ENCODE measurements at regions not wholly inside any gene's neighbourhood (a gene's known extent, or its start where the extent isn't known, plus 50 kb on each side); places are given as distances from the start of the nearest gene placed in this dataset.

DNA sequence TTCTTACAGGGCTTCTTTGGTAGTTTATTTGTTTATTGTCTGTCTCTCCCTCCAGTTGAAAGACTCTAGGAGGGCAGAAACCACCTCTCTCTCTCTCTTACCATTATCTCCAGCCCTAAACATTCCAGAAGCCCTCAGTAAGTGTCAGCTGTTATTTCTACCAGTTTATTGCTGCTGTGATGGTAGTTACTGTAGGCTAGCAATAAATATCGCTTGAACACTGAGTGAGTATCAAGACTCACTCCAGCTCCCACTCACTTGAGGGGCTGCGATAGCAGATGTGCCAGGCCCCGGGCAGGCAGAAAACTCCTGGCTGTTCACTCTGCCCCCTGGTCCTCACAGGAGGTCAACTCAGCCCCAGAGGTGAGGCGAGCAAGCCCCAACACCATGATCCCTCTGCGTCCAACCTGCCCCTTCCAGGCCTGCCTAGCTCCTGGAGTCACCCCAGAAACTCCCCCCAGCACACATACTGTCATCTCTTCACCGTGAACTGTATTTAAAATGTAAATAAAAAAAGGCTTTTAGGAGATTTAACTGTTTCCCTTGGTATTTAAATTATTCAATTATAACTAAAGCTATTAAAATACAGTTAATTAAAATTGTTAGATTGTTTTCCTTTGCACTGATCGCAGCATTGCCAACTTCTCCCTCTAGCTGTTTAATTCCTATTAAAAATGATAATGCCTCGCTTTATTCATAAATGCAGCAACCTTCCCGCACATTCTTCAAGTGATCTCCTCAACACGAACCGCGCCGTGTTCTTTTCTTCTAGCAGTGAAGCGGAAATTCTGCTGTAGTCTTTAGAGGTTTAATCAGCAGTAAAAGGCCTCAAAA is 321.1 kb upstream of the ZMIZ1 start:
- intact Hi-C loops (cut with micrococcal nuclease), result no loop called here
- no peaks in the 10 kb centered on the region for H3K9me2 ChIP-seq (replicated peaks; ENCODE audit: low read length)

DNA sequence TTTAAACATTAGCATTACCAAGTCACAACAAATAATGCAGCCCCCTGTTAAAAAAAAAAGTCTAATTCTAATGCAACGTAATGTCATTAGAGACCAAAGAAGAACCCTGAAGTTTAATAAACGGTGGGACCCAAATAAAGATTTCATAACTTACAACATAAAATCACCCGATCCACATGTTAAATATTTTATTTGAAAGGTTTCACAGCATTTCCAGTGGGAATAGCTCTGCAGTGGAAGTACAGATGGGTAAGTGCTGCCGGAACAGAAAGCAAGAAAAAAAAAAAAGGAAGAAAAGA is 320.6 kb upstream of the ZMIZ1 start:
- no peaks in the 10 kb centered on the region for H3K9me3 ChIP-seq (ENCODE audit: low read length)
- H3K36me3 ChIP-seq (ENCODE audit: low read depth, low read length), result no peaks in the 10 kb centered on the region
- H3K27ac ChIP-seq (ENCODE audit: low read length), result no peak overlapping the region
- no peaks in the 10 kb centered on the region for H3K4me1 ChIP-seq (ENCODE audit: insufficient read depth, low read length)
- H4K20me1 ChIP-seq (ENCODE audit: low read length), result no peaks in the 10 kb centered on the region
- no peak overlapping the region for H3K4me2 ChIP-seq (ENCODE audit: low read length)
- no peaks in the 10 kb centered on the region for H3K79me2 ChIP-seq (ENCODE audit: low read length)
- no peaks in the 10 kb centered on the region for H3K9me2 ChIP-seq (replicated peaks; ENCODE audit: low read length)
- DNase-seq (no peak), ATAC-seq (no peak)
- no peak overlapping the region for H3K4me3 ChIP-seq (ENCODE audit: low read length)
- no peak overlapping the region for H3K9ac ChIP-seq (ENCODE audit: low read length)
- no peak overlapping the region for H2AFZ ChIP-seq (ENCODE audit: low read length)
- ChIA-PET POLR2A (ENCODE audit: unreplicated experiment) (interaction anchor here (0.6 kb wide), 1 partner anchor 12 kb away, joined by 6 read pairs; no protein-coding TSS in a partner anchor), CTCF (no interaction called here)
- intact Hi-C loops (cut with micrococcal nuclease), result no loop called here
- TF ChIP-seq EZH2phosphoT487 (IDR thresholded peaks at IDR 0.05; ENCODE audit: borderline replicate concordance, low read length), result no peak
- no peak for TF ChIP-seq EZH2 (IDR thresholded peaks at IDR 0.05; ENCODE audit: low read length, unreplicated experiment)
- TF ChIP-seq, protein P1, sequence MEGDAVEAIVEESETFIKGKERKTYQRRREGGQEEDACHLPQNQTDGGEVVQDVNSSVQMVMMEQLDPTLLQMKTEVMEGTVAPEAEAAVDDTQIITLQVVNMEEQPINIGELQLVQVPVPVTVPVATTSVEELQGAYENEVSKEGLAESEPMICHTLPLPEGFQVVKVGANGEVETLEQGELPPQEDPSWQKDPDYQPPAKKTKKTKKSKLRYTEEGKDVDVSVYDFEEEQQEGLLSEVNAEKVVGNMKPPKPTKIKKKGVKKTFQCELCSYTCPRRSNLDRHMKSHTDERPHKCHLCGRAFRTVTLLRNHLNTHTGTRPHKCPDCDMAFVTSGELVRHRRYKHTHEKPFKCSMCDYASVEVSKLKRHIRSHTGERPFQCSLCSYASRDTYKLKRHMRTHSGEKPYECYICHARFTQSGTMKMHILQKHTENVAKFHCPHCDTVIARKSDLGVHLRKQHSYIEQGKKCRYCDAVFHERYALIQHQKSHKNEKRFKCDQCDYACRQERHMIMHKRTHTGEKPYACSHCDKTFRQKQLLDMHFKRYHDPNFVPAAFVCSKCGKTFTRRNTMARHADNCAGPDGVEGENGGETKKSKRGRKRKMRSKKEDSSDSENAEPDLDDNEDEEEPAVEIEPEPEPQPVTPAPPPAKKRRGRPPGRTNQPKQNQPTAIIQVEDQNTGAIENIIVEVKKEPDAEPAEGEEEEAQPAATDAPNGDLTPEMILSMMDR (conservative IDR thresholded peaks at IDR 0.05; ENCODE audit: low read depth, low read length), result no peak
- no peaks in the 10 kb centered on the region for H3F3A ChIP-seq (ENCODE audit: low read length, unreplicated experiment)
- BruUV-seq (replicated peaks), result no TSS peak
- no peaks in the 10 kb centered on the region for H3K27me3 ChIP-seq (ENCODE audit: low read length)

More for the DNA sequence above, 321.1 kb upstream of the ZMIZ1 start:
- BruUV-seq (replicated peaks), result no TSS peak
- Histone ChIP-seq H3K36me3 (ENCODE audit: low read depth, low read length) (no peaks in the 10 kb centered on the region), H3K4me1 (ENCODE audit: insufficient read depth, low read length) (no peaks in the 10 kb centered on the region), H3K9ac (ENCODE audit: low read length) (no peak overlapping the region), H3F3A (ENCODE audit: low read length, unreplicated experiment) (no peaks in the 10 kb centered on the region), H3K79me2 (ENCODE audit: low read length) (no peaks in the 10 kb centered on the region), H3K27ac (ENCODE audit: low read length) (no peak overlapping the region), H2AFZ (ENCODE audit: low read length) (no peak overlapping the region), H3K27me3 (ENCODE audit: low read length) (no peaks in the 10 kb centered on the region), H3K4me3 (ENCODE audit: low read length) (no peak overlapping the region), H3K9me3 (ENCODE audit: low read length) (no peaks in the 10 kb centered on the region), H3K4me2 (ENCODE audit: low read length) (no peak overlapping the region), H4K20me1 (ENCODE audit: low read length) (no peaks in the 10 kb centered on the region)
- DNase-seq (no peak), ATAC-seq (no peak)
- ChIA-PET POLR2A (ENCODE audit: unreplicated experiment) (no interaction called here), CTCF (no interaction called here)
- no peak for TF ChIP-seq EZH2 (IDR thresholded peaks at IDR 0.05; ENCODE audit: low read length, unreplicated experiment)
- no peak for TF ChIP-seq EZH2phosphoT487 (IDR thresholded peaks at IDR 0.05; ENCODE audit: borderline replicate concordance, low read length)
- TF ChIP-seq, protein P1 (conservative IDR thresholded peaks at IDR 0.05; ENCODE audit: low read depth, low read length), result no peak

DNA sequence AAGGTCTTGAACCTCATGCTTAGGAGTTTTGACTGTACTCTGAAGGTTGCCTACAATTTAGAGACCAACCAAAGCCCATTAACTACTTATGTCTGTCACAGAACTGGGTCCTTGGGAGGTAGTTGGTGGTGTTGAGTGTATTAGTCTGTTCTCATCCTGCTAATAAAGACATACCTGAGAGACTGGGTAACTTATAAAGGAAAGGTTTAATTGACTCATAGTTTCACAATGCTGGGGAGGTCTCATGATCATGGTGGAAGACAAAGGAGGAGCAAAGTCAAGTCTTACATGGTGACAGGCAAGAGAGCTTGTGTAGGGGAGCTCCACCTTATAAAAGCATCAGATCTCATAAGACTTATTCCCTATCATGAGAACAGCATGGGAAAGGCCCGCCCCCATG is 319.6 kb upstream of the ZMIZ1 start:
- H3K79me2 ChIP-seq (ENCODE audit: low read length), result no peaks in the 10 kb centered on the region
- no peaks in the 10 kb centered on the region for H4K20me1 ChIP-seq (ENCODE audit: low read length)
- no peak overlapping the region for H3K4me2 ChIP-seq (ENCODE audit: low read length)
- H3K27ac ChIP-seq (ENCODE audit: low read length), result no peak overlapping the region
- no peak overlapping the region for H2AFZ ChIP-seq (ENCODE audit: low read length)
- no peak overlapping the region for H3K9ac ChIP-seq (ENCODE audit: low read length)
- H3K4me1 ChIP-seq (ENCODE audit: insufficient read depth, low read length), result no peaks in the 10 kb centered on the region
- no peaks in the 10 kb centered on the region for H3K9me3 ChIP-seq (ENCODE audit: low read length)
- no TSS peak for BruUV-seq (replicated peaks)
- ATAC-seq, result no peak
- ChIA-PET POLR2A (ENCODE audit: unreplicated experiment) (no interaction called here), CTCF (no interaction called here)
- no peaks in the 10 kb centered on the region for H3K36me3 ChIP-seq (ENCODE audit: low read depth, low read length)
- intact Hi-C loops (cut with micrococcal nuclease), result no loop called here
- DNase-seq, result no peak
- no peaks in the 10 kb centered on the region for H3F3A ChIP-seq (ENCODE audit: low read length, unreplicated experiment)
- H3K9me2 ChIP-seq (replicated peaks; ENCODE audit: low read length), result no peaks in the 10 kb centered on the region
- no peak overlapping the region for H3K4me3 ChIP-seq (ENCODE audit: low read length)
- no peaks in the 10 kb centered on the region for H3K27me3 ChIP-seq (ENCODE audit: low read length)
- TF ChIP-seq, protein P1 (conservative IDR thresholded peaks at IDR 0.05; ENCODE audit: low read depth, low read length), result no peak
- no peak for TF ChIP-seq EZH2phosphoT487 (IDR thresholded peaks at IDR 0.05; ENCODE audit: borderline replicate concordance, low read length)
- no peak for TF ChIP-seq EZH2 (IDR thresholded peaks at IDR 0.05; ENCODE audit: low read length, unreplicated experiment)

Data from PC-3 (cell line).